Esophagus squamous epithelium (tissue), 4 donors: ENCODE measurements at regions not wholly inside any gene's neighbourhood (a gene's known extent, or its start where the extent isn't known, plus 50 kb on each side); places are given as distances from the start of the nearest gene placed in this dataset.

Experiments
- CTCF ChIP-seq, 6 experiments: fragments of 450-650 bp in 4 of 6; fragments of 200-600 bp in 2 of 6; sonication (generic) in 2 of 6; IDR thresholded peaks; one replicate each; pipeline ENCODE4 v1.5.1; 2016 to 2019; ENCODE audit warnings: antibody characterized with exemption in 6 of 6, mild to moderate bottlenecking in 4 of 6, moderate library complexity in 4 of 6
- POLR2A ChIP-seq, 4 donors: fragments of 450-650 bp; IDR thresholded peaks; one replicate each; pipeline ENCODE4 v1.6.1; 2017; ENCODE audit warnings: antibody characterized with exemption in 4 of 4, mild to moderate bottlenecking in 4 of 4, moderate library complexity in 3 of 4

- no peak for TF ChIP-seq CTCF (IDR thresholded peaks at IDR 0.05)
- no peak for TF ChIP-seq POLR2A (IDR thresholded peaks at IDR 0.05)
These were observed 333.2 kb upstream of the UMPS start for GRCh38 chr3:124397088-124397487.
